ENCODE measurements at regions not wholly inside any gene's neighbourhood (a gene's known extent, or its start where the extent isn't known, plus 50 kb on each side); places are given as distances from the start of the nearest gene placed in this dataset.

GRCh38 chr11:15476371-15476917 is 361.7 kb downstream of the INSC start:
- no peak overlapping the region for H3K4me3 ChIP-seq (ENCODE audit: low read depth, low read length)
- TF ChIP-seq CTCF (IDR thresholded peaks at IDR 0.05; ENCODE audit: low read depth, low read length, missing control alignments): no peak
- DNase-seq (ENCODE audit: low read depth): no peak

GRCh38 chr11:15481871-15482270 is 367.1 kb downstream of the INSC start:
- TF ChIP-seq CTCF (IDR thresholded peaks at IDR 0.05; ENCODE audit: low read depth, low read length, missing control alignments): no peak
- no peak overlapping the region for H3K4me3 ChIP-seq (ENCODE audit: low read depth, low read length)
- DNase-seq (ENCODE audit: low read depth): no peak

GRCh38 chr11:15483205-15483604 is 368.5 kb downstream of the INSC start:
- TF ChIP-seq CTCF (IDR thresholded peaks at IDR 0.05; ENCODE audit: low read depth, low read length, missing control alignments): no peak
- no peak overlapping the region for H3K4me3 ChIP-seq (ENCODE audit: low read depth, low read length)
- no peak for DNase-seq (ENCODE audit: low read depth)

GRCh38 chr11:15484398-15484797 is 369.7 kb downstream of the INSC start:
- TF ChIP-seq CTCF (IDR thresholded peaks at IDR 0.05; ENCODE audit: low read depth, low read length, missing control alignments): no peak
- DNase-seq (ENCODE audit: low read depth): no peak

GRCh38 chr11:15485432-15485831 is 370.7 kb downstream of the INSC start:
- no peak for TF ChIP-seq CTCF (IDR thresholded peaks at IDR 0.05; ENCODE audit: low read depth, low read length, missing control alignments)
- DNase-seq (ENCODE audit: low read depth): no peak
- H3K4me3 ChIP-seq (ENCODE audit: low read depth, low read length): no peak overlapping the region

More at GRCh38 chr11:15484398-15484797, 369.7 kb downstream of the INSC start:
- no peak overlapping the region for H3K4me3 ChIP-seq (ENCODE audit: low read depth, low read length)

- no peak for TF ChIP-seq CTCF (IDR thresholded peaks at IDR 0.05; ENCODE audit: low read depth, low read length, missing control alignments)
- DNase-seq (ENCODE audit: low read depth): no peak
- no peak overlapping the region for H3K4me3 ChIP-seq (ENCODE audit: low read depth, low read length)
These were observed 374.6 kb downstream of the INSC start for GRCh38 chr11:15489281-15489680.

- no peak overlapping the region for H3K4me3 ChIP-seq (ENCODE audit: low read depth, low read length)
- no peak for DNase-seq (ENCODE audit: low read depth)
- TF ChIP-seq CTCF (IDR thresholded peaks at IDR 0.05; ENCODE audit: low read depth, low read length, missing control alignments): no peak
These were observed 375.8 kb downstream of the INSC start for GRCh38 chr11:15490535-15490934.
